SU-DHL-6 (cell line): ENCODE measurements at regions not wholly inside any gene's neighbourhood (a gene's known extent, or its start where the extent isn't known, plus 50 kb on each side); places are given as distances from the start of the nearest gene placed in this dataset.

ENCODE experiments used
- H2AFZ ChIP-seq: fragments of 200-600 bp; sonication (generic); 2 replicates; pipeline ENCODE4 v1.6.1; 2014; ENCODE audit warnings: low read depth, mild to moderate bottlenecking, moderate library complexity, mixed read lengths, antibody characterized with exemption, low read length; ENCODE audit not compliant: severe bottlenecking
- H3F3A ChIP-seq: fragments of 200-600 bp; shearing (Covaris generic); 2 replicates; pipeline ENCODE4 v1.6.0; 2016; ENCODE audit warnings: antibody characterized with exemption, mild to moderate bottlenecking; ENCODE audit not compliant: insufficient read depth
- H3K27ac ChIP-seq: fragments of 200-600 bp; sonication (generic); 2 replicates; pipeline ENCODE4 v1.5.1; 2016; ENCODE audit warnings: low read depth, mild to moderate bottlenecking, low read length, moderate library complexity, mixed read lengths
- H3K27me3 ChIP-seq: fragments of 200-600 bp; sonication (generic), shearing (Covaris generic); 2 replicates; pipeline ENCODE4 v1.6.0; 2014; ENCODE audit warnings: mild to moderate bottlenecking, low read length
- H3K36me3 ChIP-seq: fragments of 200-600 bp; sonication (generic); 2 replicates; pipeline ENCODE4 v1.6.1; 2014; ENCODE audit warnings: mild to moderate bottlenecking, low read length, mixed read lengths
- H3K4me2 ChIP-seq: fragments of 300-600, 200-600 bp; shearing (Covaris generic), sonication (generic); 2 replicates; pipeline ENCODE4 v1.6.0; 2014; ENCODE audit warnings: low read length, low read depth, mild to moderate bottlenecking; ENCODE audit not compliant: poor library complexity, severe bottlenecking
- H3K4me3 ChIP-seq: fragments of 200-600 bp; sonication (generic); 2 replicates; pipeline ENCODE4 v1.5.1; 2014; ENCODE audit warnings: antibody characterized with exemption, low read length, mild to moderate bottlenecking, mixed read lengths; ENCODE audit not compliant: insufficient read depth, poor library complexity, severe bottlenecking
- H3K79me2 ChIP-seq: fragments of 200-600 bp; sonication (generic); 2 replicates; pipeline ENCODE4 v1.6.1; 2014; ENCODE audit warnings: mild to moderate bottlenecking, low read length, moderate library complexity; ENCODE audit not compliant: insufficient read depth
- H3K9ac ChIP-seq: fragments of 200-600 bp; sonication (generic); 2 replicates; pipeline ENCODE4 v1.7.0; 2014; ENCODE audit warnings: mild to moderate bottlenecking, low read length
- H3K9me2 ChIP-seq: fragments of 200-600 bp; sonication (generic); replicated peaks from 2 replicates; pipeline ENCODE4 v1.6.1; 2014; ENCODE audit warnings: low read length; ENCODE audit not compliant: insufficient read depth
- H3K9me3 ChIP-seq: fragments of 200-600 bp; sonication (generic); 2 replicates; pipeline ENCODE4 v1.6.1; 2014; ENCODE audit warnings: low read length, mixed read lengths; ENCODE audit not compliant: insufficient read depth
- H4K20me1 ChIP-seq: fragments of 200-600 bp; sonication (generic); 2 replicates; pipeline ENCODE4 v1.6.1; 2014; ENCODE audit warnings: low read depth, mild to moderate bottlenecking, antibody characterized with exemption, low read length, moderate library complexity, mixed read lengths
- EZH2phosphoT487 ChIP-seq: fragments of 200-600 bp; sonication (generic), shearing (Covaris generic); conservative IDR thresholded peaks from 2 replicates; pipeline ENCODE4 v1.6.1; 2018; ENCODE audit warnings: mild to moderate bottlenecking, antibody characterized with exemption, low read length, moderate library complexity, mixed read lengths
- TF ChIP-seq, protein P1 (sequence below): fragments of 200-600 bp; sonication (generic); IDR thresholded peaks from one replicate; pipeline ENCODE4 v1.5.1; 2017; ENCODE audit warnings: antibody characterized with exemption, mild to moderate bottlenecking, low read length, moderate library complexity; ENCODE audit not compliant: insufficient read depth, poor library complexity, severe bottlenecking

DNA sequence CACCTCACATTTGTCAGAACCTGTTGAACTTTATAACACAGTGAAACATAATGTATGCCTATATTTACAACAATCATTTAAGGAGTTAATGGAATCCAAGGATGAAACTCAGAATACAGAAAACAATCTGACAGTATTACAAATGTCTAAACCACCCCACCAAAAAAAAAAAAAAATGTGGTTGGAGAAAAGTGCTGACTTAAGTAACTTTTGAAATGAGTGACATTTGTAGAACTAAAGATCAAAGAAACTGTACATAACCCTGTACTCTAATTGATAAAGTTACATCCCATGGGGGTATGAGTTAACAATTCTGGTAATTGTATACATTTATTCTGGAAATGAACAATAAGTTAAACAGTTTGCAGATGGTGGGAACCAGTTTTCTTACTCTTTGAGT lies 372.1 kb upstream of the TMEFF2 start:
- TF ChIP-seq, protein P1, sequence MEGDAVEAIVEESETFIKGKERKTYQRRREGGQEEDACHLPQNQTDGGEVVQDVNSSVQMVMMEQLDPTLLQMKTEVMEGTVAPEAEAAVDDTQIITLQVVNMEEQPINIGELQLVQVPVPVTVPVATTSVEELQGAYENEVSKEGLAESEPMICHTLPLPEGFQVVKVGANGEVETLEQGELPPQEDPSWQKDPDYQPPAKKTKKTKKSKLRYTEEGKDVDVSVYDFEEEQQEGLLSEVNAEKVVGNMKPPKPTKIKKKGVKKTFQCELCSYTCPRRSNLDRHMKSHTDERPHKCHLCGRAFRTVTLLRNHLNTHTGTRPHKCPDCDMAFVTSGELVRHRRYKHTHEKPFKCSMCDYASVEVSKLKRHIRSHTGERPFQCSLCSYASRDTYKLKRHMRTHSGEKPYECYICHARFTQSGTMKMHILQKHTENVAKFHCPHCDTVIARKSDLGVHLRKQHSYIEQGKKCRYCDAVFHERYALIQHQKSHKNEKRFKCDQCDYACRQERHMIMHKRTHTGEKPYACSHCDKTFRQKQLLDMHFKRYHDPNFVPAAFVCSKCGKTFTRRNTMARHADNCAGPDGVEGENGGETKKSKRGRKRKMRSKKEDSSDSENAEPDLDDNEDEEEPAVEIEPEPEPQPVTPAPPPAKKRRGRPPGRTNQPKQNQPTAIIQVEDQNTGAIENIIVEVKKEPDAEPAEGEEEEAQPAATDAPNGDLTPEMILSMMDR = no peak
- no peak for TF ChIP-seq EZH2phosphoT487
- Histone ChIP-seq H2AFZ (no peak overlapping the region), H3K4me2 (no peak overlapping the region), H3K9me3 (no peaks in the 10 kb centered on the region), H3K9ac (no peak overlapping the region), H3K36me3 (no peaks in the 10 kb centered on the region), H3F3A (no peaks in the 10 kb centered on the region), H3K4me3 (no peak overlapping the region), H3K79me2 (no peaks in the 10 kb centered on the region), H3K27me3 (no peaks in the 10 kb centered on the region), H4K20me1 (no peaks in the 10 kb centered on the region), H3K9me2 (no peaks in the 10 kb centered on the region), H3K27ac (no peak overlapping the region)

- H3K27me3 ChIP-seq = no peaks in the 10 kb centered on the region
- H3K27ac ChIP-seq = no peak overlapping the region
- H3F3A ChIP-seq = no peaks in the 10 kb centered on the region
- no peak overlapping the region for H2AFZ ChIP-seq
- no peak for TF ChIP-seq EZH2phosphoT487
- TF ChIP-seq, protein P1 = no peak
- H3K9me2 ChIP-seq = no peaks in the 10 kb centered on the region
- no peak overlapping the region for H3K4me3 ChIP-seq
- H4K20me1 ChIP-seq = no peaks in the 10 kb centered on the region
- no peaks in the 10 kb centered on the region for H3K36me3 ChIP-seq
- no peaks in the 10 kb centered on the region for H3K9me3 ChIP-seq
- no peaks in the 10 kb centered on the region for H3K79me2 ChIP-seq
- H3K4me2 ChIP-seq = no peak overlapping the region
- no peak overlapping the region for H3K9ac ChIP-seq
Measured at GRCh38 chr2:192560326-192560725, 365.6 kb upstream of the TMEFF2 start.

GRCh38 chr2:192559587-192559986 lies 364.9 kb upstream of the TMEFF2 start:
- Histone ChIP-seq H3K9ac (no peak overlapping the region), H3K9me2 (no peaks in the 10 kb centered on the region), H3K9me3 (no peaks in the 10 kb centered on the region), H2AFZ (no peak overlapping the region), H3K79me2 (no peaks in the 10 kb centered on the region), H3F3A (no peaks in the 10 kb centered on the region), H3K27me3 (no peaks in the 10 kb centered on the region), H3K4me2 (no peak overlapping the region), H3K27ac (no peak overlapping the region), H4K20me1 (no peaks in the 10 kb centered on the region), H3K4me3 (no peak overlapping the region), H3K36me3 (no peaks in the 10 kb centered on the region)
- TF ChIP-seq, protein P1 = no peak
- TF ChIP-seq EZH2phosphoT487 = no peak
